ENCODE measurements at regions not wholly inside any gene's neighbourhood (a gene's known extent, or its start where the extent isn't known, plus 50 kb on each side); places are given as distances from the start of the nearest gene placed in this dataset. TPM values are rescaled to one million over a fixed set of nuclear protein-coding genes. Genes with fewer than 3 reads are reported as not detected.

Small RNA genes in the stretch of these regions (small RNA-seq; reads per million reads assigned to genes)
- gene RN7SL571P: not detected

Data from HT1080 (cell line).